CD1c-positive myeloid dendritic cell (primary cell): ENCODE measurements at regions not wholly inside any gene's neighbourhood (a gene's known extent, or its start where the extent isn't known, plus 50 kb on each side); places are given as distances from the start of the nearest gene placed in this dataset.
A peak's percentile ranks its signal among the peaks of the same experiment; 100 is the strongest.
"Not testable (repeated sequence)": the region's sequence is repeated elsewhere in the genome, so short reads cannot be mapped to it uniquely, and the experiment has no call there.

Source experiments
- DNase-seq: peaks from one replicate; pipeline ENCODE4 v3.0.0-alpha.2; 2016; ENCODE audit errors: extremely low spot score

DNA sequence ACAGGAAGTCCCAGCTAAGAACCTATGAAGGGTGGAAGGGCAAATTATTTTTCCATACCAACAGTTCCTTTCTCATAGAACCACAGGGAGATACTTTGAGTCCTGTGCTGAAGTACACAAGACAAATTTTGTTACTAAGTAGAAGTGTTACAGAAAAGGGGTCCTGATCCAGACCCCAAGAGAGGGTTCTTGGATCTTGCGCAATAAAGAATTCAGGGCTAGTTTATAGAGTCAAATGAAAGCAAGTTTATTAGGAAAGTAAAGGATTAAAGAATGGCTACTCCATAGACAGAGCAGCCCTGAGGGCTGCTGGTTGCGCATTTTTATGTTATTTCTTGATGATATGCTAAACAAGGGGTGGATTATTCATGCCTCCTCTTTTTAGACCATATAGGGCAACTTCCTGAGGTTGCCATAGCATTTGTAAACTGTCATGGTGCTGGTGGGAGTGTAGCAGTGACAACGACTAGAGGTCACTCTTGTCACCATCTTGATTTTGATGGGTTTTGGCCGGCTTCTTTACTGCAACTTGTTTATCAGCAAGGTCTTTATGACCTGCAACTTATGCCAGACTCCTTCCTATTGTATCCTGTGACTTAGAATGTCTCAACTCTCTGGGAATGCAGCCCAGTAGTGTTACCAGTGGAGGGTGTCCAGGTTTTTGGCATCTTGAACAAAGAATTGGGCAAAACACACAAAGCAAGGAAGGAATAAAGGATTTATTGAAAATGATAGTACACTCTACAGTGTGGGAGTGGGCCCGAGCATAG is 409.4 kb downstream of the SH2D4B start:
- no peak for DNase-seq

GRCh38 chr10:80949785-80950184 is 412.1 kb downstream of the SH2D4B start:
- no peak for DNase-seq

DNA sequence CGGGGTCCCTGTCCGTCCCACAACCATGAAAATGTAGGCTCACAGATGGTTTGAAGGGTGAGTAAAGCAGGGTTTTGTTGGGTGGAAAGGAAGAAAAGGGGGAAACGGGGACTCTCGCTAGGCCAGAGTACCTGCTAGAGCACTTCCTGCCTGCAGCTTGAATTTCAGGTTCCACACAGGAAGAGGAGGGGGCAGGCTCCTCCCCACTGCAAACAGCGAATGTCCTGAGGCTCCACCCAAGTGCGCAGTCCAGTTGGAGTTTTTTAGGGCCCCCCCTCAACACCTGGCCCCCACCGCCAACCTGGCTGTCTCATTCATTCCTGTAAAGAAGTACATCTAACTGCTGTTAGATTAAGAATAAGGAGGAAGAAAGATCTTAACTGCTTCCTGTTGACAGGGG is 414.7 kb downstream of the SH2D4B start:
- no peak for DNase-seq

- no peak for DNase-seq
Observed at GRCh38 chr10:80957161-80957560, 419.5 kb downstream of the SH2D4B start.

DNA sequence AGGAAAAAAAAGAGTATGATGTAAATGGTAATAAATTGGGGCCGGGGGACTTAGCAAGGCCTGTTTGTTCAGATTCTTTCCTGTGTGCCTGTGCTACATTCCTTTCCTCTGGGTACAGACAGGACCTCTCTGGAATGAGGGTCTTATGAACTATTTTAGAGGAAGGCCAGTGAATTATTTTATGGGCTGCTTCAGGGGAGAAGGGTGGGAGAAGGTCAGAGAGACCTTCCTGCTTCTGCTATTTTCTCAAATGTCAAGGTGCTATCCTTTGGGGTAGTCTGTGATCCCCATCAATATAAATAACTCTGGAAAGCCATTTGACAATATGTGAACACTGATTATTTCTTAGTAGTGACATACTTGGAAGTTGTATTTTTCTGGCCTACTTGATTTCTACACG is 426.5 kb downstream of the SH2D4B start:
- no peak for DNase-seq

DNA sequence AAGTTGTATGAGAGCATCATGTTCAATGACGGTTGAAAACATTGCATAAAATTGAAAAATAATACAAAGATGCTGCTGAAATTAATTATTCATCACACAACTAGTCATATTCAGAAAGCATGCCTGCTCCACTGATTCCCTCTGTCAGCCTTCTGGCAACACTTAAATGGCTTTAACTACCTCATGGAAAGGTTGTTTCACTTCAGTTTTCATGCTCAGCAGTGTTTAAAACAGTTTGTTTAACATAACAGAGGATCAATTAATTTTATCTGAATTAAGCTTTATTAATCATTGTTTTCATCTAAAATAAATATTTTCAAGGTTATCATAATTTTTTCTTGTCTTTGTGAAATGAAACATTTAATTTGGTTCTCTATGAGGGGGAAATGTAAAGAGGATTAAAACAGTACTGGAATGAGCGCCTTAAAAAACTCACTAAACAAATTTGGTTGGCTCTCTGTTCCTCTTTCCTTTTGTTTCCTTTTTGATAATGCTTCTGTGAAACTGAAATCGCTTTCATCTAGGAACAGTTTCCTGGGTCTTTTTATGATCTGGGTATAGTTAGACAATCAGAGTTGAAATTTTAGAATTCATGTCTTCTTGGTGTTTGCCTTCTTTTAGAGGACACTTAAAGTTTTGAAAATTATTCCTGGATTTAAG is 427.4 kb downstream of the SH2D4B start:
- DNase-seq: peak; percentile 23

DNA sequence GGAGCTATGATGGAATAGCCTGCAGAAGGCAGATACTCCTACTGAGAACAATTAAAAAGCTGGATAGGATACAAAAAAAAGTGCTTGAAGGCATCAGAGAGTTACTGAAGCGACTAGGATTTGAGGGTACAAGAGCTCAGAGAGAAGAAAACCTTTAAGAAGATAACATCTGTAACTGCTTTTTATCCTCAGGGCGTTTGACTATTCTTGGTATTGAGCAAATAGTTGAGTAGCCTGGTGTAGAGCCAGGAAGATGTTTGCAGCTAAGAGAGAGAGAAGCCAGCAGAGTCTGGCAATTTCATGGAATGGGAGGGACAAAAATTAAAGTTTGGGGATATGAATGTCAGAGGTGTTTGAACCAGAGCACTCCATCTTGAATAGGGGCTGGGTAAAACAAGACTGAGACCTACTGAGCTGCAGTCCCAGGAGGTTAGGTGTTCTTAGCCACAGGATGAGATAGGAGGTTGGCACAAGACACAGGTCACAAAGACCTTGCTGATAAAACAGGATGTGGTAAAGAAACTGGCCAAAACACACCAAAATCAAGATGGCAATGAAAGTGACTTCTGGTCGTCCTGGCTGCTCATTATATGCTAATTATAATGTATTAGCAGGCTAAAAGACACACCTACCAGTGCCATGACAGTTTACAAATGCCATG is 428.8 kb downstream of the SH2D4B start:
- no peak for DNase-seq

- DNase-seq: not testable (repeated sequence)
Observed at GRCh38 chr10:80967357-80967756, 429.7 kb downstream of the SH2D4B start.

GRCh38 chr10:80968903-80969302 is 431.2 kb downstream of the SH2D4B start:
- DNase-seq: no peak

DNA sequence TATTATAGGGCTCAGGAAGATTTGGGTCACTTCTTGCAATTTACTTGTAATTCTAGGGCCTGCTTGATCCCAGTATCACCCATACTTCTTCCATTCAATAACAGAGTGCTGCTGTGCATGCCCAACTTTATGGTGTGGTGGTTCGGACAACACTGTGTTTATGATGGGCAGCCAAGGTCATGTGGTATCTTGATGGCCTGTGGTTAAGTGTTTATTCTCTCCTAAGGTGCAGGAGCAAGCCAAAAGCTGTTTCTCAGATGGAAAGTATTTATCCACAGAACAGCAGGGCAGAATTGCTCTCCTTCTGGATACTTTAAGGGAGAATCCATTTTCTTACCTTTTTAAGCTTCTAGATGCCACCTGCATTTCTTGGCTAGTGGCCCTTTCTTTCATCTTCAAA is 433.8 kb downstream of the SH2D4B start:
- no peak for DNase-seq

DNA sequence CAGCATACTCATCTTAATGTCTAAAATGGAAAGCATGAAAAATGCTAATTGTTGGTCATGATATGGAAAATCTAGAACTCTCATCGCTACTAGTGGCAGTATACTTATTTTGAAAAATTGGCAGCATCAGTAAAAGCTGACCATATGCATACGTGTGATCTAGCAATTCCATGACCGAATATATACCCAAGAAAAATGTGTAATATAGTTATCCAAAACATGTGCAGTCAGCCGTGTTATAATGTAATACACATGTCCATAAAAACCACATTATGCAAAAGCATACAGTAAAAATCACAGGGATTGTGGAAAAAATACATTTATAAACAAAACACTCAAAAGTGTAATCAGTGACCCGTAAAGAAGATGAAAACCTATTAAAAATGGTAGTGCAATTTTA is 439.0 kb downstream of the SH2D4B start:
- no peak for DNase-seq

DNA sequence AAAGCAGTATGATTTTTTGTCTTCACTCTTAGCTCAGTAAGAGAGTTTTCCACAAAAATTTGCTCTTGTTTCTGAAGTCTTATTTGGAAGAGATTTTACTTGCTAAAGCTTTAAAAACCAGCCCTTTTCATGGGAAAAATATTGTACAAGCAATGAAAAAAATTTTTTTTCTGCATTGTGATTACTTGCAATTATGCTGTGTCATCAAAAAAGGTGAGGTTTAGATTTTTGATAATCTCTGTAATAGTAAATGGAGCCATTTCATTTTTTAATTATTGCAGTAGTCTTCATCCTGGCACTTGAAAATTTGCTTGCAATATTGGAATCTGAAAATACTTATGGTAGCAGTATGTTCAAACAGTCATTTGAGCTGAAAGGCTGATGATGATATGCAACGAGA is 447.4 kb downstream of the SH2D4B start:
- no peak for DNase-seq

- DNase-seq: no peak
Observed at GRCh38 chr10:80986596-80986995, 448.9 kb downstream of the SH2D4B start.

DNA sequence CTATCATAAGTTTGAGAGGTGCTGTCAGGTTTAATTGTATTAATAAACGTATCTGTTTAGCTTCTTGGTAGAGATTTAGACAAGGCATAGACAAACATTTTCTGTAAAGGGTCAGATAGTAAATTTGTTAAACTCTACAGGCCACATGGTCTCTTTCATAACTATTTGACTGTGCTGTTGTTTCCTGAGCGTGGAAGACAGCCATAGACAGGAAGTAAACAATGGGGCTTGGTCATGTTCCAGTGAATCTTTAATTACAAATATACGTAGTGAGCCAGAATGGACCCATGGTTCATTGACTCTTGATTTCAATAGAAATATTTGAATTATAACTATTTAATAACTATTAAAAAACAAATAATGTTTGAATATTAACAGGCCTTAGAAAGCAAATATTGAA is 451.1 kb downstream of the SH2D4B start:
- DNase-seq: no peak

DNA sequence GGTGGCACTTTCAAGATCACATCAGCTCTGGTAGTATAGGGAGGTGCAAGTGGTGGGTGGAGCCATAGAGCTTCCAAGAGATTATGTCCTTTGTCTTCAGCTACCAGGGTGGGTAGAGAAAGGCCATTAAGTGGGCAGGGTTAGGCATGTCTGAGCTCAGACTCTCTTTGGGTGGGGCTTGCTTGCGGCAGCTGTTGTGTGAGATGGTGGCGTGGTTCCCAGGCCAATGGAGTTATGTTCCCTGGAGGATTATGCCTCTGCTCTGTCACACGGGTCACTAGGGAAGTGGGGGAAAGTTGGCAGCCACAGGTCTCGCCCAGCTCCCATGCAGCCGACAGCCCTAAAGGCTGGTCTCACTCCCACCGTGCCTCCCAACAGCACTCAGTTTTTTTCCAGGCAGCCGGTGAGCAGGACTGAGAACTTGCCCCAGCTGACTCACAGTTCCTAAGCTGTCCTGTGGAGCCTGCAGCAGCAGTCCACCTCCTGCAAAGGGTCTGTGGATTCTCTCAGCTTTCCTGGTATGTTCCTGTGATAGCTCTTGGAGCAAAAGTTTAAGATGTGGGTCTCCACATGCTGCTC is 459.0 kb downstream of the SH2D4B start:
- DNase-seq: no peak

- DNase-seq: no peak
Observed at GRCh38 chr10:81000781-81001180, 463.1 kb downstream of the SH2D4B start.

DNA sequence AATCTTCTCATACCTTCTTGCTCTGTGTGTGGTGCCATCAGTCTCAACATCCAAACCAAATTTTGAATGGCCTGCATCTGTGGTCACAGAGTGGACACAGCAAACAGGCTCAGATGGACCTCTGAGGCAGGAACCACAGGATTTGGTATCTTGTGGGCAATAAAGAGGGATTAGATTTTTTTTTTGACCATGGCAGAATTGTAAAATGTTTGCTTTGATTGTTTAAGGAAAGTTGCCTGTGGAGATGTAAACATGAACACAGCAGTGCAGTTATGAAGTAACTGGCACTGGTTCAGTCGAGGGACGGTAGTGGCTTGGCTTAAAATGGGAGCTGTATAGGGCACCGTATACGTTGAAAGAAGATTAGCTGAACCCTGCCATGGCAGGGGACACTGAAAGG is 464.7 kb downstream of the SH2D4B start:
- no peak for DNase-seq

DNA sequence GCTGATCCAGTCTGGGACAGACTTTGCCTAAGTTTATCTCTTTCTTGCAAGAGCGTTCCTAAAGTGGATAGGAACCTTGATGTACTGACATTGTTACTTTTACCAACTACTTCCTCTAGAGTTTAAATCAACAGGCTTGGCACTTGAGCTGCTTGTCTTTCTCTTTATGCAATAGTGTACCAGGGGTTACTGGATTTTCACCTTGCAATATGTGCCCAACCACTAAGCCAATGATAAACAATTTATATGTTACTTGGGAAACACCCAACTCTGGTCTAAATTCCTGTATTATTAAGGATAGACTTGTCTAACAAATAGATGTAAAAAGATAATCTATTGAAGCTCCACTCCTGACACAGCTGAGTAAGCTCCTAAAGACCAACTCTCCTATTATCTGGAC is 470.2 kb downstream of the SH2D4B start:
- DNase-seq: no peak

DNA sequence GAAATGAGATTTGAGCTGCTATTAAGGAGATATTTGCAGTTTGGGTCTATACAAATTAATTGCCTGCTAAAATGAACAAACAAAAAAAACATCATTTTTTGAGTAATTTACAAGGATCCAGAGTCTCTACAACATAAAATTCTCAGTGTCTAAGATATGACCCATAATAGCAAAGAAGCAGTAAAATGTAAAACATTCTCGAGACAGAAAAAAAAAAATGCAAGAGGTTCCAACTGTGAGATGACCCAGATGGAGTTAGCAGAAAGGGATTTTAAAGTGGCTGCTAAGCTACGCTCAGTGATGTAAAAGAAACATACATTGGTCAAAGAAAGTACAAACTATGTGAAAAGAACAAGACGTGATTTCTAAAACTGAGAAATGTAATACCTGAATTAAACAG is 471.0 kb downstream of the SH2D4B start:
- no peak for DNase-seq

DNA sequence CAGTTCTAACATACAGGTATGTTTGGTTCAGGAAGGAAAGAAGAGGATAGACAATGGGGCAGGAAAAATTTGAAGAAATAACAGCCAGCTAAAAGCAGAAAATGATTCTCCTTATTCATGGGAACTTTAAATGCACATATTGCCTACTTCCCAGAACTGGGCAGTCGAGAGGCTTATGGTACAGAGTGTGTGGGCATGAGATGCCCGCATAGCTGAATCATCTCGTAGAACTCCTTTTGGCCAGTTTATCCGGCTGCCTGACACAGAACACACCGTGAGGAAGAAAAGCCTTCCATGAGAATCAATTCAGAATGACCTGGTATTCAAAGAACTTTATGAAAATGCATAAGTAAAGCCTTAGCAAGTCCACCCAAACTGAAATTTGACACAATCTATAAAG is 471.6 kb downstream of the SH2D4B start:
- no peak for DNase-seq

DNA sequence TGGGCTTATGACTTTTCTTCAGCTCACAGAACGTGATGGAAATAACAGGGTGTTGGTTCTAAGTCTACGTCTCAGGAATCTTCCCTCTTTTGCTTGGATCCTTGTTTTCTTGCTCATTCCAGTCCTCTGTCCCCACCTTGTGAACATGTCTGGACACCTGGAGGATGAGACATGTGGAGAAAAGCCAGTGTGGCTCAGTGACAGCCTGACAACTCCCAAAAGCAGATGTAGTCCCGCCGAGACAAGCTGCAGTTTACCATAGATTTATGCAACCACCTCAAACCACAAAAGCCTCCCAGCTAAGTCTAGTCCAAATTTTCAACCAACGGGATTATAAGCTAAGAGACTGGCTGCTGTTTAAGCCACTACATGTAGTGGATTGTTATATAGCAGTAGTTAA is 476.1 kb downstream of the SH2D4B start:
- no peak for DNase-seq

DNA sequence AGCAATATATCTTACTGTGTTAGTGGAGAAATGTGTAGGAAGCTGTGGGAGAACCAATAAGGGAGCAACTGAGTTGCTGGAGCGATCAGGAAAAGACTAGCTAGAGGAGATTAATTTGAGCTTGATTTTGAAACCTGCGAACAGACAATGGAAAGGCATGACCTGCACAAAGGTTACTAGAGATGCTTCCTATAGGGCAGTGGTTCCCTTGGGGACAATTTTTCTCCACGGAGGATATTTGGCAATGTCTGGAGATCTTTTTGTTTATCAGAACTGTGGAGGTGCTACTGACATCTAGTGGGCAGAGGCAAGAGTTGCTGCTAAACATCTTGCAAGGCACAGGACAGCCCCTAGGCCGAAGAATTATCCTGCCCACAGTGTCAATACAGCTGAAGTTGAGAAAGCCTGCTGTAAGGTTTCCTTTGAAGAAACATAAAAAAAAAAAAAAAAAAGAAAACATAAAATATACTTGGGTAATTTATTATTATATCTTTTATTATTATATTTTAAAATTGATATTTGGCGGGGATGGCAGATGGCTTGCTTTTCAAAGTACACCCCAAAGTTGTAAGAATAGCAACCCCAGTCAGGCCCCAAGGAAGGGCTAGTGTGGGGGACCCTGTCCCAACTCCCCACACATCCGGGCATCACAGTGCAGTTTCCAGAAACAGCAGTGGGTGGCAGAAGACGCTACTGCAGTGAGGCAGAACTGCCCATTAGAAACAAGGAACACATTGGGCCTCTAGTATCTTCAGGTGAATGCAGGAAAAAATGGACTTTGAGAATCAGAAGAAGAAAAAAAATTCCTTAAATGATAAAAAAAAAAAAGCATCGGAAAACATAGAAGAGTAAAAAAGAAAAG is 481.6 kb downstream of the SH2D4B start:
- DNase-seq: peak; percentile 28
